GM19397 (cell line): ENCODE measurements at regions not wholly inside any gene's neighbourhood (a gene's known extent, or its start where the extent isn't known, plus 50 kb on each side); places are given as distances from the start of the nearest gene placed in this dataset.
"Not testable (repeated sequence)": the region's sequence is repeated elsewhere in the genome, so short reads cannot be mapped to it uniquely, and the experiment has no call there.

Source experiments
- ATAC-seq: cut with Tn5 transposase; IDR thresholded peaks from one replicate; pipeline ENCODE4 v1.9.1; 2021; ENCODE audit warnings: mild to moderate bottlenecking, moderate library complexity; ENCODE audit not compliant: unreplicated experiment

DNA sequence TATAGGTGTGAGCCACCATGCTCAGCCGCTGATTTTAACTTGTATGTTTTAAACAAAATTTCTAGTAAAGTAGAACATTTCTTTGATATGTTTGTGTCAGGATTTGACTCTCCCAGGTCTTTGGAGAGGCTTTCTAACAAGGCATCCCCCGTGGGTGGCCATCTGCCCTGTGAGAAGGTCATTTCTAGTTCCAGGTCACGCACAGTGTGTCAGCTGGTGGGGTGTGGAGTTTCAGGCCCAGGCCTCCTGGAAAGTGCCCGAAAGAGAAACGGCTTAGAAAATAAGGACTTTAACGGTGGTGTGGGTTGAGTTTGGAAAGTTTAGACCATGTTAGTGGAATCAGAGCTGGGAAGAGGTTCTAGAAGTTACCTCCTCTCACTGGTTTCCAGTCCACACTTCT lies 61.0 kb downstream of the SPDYE17 start:
- not testable (repeated sequence) for ATAC-seq

DNA sequence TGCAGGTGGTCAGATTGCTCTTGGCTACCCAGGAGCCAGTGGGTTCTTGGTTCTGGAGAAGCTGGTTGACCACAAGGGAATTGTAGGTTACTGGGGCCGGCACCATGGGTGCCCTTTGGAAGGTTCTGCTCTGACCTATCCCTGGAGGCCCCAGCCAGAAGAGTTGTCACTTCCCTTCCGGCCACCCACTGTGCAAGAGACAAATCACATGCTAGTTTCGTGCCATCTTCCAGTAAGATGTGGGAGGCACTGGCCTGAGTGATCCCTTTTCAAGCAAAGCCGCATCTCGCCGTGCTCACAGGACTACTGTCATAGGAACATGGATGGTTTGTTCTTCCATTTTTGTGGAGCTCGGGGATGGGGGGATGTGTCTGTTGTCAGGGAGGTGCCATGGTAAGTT lies 62.3 kb downstream of the SPDYE17 start:
- ATAC-seq: not testable (repeated sequence)

DNA sequence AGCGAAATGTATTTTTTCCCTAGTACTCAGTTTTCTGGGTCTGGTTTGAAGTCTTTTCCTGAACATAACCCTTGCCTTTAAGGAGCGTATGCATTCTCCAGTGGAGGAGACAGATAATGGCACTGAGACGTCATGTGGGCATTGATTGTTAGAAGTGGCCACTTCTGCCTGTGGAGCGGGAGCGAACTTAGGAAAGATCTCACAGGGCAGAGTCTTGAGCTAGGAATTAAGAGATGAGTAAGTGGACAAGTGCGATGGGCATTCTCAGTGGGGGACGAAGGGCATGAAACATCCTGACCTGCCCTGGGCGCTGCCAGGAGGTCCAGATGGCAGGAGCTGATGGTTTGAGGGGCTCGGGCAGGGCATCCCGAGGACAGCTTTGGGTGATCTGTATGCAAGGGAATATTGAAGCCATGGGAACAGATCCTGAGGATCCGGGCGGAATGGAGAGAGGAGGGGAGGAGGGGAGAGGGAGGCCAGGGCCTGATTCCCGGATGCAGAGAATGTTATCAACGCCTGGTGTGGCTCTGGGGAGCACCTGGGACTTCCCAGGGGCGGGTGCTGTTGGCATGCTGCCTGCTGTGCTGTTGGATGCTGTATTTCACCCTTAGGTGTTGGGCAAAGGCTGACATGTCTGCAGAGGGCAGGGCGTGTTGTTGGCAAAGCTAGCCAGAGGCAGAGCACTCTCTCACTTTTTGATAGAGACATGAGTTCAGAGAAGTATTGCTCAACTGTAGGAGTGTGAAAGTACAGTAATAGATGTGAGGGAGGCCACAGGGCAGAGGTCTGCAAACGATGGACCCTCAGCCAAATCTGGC lies 66.2 kb downstream of the SPDYE17 start:
- not testable (repeated sequence) for ATAC-seq

DNA sequence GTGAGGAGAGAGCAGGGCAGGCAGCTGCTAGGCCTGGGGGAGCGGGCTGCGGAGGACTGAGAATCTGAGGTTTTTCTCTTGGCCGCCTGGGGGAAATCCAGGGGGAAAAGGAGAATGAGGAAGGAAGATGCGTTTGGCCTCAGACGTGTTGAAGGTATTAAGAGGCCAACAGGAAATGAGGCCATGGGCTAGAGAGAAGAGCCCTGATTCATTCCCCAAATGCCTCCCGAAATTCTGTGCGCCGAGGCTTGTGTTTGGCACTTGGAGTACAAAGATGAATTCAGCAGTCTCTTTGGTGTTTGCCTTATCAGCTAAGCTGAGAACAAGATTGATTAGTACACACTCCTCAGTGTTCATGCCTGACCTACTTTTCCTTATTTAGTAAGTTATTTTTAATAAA lies 68.1 kb downstream of the SPDYE17 start:
- ATAC-seq: not testable (repeated sequence)

DNA sequence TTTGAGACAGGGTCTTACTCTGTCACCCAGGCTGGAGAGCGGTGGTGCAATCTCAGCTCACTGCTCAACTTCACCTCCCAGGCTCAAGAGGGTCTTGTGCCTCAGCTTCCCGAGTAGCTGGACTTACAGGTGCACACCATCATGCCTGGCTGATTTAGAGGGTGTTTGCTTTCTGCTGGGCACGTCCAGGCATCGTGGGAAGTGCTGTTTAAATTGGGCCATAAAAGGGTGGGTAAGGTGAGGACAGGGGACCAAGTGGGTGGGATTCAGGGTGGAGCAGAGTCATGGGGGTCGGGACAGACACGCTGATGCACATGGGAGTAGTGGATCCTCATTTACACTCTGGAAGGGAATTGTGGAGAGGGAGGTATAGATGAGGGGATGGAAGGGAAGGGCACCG lies 69.1 kb downstream of the SPDYE17 start:
- not testable (repeated sequence) for ATAC-seq

DNA sequence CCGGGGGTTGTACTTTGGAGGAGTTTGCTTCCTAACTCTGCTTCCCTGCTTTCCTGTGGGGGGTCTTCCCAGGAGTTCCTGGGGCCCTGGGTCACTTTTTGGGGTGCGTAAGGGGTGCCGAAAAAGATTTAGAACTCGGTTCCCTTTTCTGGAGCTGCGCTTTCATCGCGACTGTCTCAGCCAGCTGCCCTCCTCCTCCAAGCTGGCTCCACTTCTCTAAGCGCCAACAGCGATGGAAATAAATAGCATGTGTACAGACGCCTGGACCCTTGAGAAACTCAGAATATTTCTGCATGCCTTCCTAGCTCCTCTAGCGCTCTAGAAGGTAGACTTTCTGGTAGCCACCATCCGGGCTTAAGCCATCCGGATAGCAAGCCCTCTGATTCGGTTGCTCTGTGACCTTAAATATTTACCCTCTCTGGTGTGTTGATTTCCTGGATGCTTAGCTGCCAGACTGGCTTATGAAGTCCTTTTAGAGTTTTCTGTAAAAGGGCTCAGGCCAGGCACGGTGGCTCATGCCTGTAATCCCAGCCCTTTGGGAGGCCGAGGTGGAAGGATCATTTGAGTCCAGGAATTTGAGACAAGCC lies 71.7 kb downstream of the SPDYE17 start:
- ATAC-seq: peak; percentile 5

DNA sequence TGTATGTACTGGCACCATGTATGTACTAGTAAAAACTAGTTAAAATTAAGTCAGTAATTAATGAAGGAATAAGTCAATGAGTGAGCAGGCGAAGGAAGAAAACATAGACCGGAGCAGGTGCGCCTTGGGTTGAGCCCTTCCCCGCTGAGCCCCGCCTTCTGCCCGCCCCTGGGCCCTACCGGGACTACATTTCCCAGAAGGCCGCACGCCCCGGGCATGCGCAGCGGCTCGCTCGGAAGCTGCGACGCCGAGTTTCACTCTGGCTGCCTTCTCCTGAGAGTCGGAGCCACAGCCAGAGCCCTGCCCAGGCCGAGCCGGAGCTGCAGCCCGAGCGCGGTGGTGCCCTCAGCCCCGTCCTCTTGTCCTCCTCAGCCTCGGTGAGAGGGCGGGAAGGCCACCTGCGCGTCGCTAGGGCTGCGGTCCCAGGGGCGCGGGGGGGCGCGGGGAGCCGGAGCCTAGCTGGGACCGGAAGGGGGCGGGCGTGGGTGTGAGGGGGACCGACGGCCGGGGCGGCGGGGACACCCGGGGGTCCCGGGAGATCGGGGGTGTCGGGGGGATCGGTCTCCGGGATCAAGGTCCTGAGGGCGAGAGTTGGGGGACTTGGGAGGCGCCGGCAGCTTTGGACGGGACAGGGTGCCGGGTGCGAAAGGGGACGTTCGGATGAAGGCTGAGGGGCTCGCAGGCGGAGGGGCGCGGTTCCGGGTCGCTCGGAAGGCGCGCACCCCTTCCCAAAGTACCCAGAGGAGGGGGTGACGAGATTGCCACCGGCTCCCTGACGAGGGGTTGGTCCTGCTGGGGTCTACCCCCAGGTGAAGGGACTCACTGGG lies 72.4 kb downstream of the SPDYE17 start:
- ATAC-seq: peak; percentile 98

DNA sequence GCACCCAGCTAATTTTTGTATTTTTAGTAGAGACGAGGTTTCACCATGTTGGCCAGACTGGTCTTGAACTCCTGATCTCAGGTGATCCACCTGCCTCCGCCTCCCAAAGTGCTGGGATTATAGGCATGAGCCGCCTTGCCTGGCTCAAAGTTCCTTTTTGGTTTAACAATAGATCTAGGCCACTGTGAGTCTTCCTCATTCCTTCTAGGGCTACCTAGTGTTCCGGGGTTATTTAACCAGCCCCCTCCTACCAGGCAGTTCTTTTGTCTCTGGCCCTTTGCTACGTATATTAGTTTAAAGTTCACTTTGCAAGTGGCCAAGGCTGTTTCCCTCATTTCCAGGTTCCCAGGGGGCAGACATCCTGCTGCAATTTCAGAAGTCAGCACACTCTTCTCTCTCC lies 75.6 kb downstream of the SPDYE17 start:
- ATAC-seq: not testable (repeated sequence)

DNA sequence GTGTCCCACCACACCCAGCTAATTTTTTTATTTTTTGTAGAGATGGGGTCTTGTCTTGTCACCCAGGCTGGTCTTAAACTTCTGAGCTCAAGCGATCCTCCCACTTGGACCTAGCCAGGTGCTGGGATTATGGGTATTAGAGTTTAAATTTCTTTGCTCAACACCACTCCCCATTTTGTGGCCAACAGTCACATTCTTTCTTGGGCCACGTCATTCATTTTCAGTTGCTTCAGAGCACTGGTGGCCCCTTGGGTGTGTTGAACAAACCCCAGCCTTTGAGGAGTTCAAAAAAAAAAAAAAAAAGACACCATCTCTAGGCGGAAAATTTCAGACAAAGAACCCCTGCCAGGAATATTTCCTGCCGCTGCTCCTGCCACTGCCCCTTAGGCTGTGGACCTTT lies 77.0 kb downstream of the SPDYE17 start:
- ATAC-seq: not testable (repeated sequence)

DNA sequence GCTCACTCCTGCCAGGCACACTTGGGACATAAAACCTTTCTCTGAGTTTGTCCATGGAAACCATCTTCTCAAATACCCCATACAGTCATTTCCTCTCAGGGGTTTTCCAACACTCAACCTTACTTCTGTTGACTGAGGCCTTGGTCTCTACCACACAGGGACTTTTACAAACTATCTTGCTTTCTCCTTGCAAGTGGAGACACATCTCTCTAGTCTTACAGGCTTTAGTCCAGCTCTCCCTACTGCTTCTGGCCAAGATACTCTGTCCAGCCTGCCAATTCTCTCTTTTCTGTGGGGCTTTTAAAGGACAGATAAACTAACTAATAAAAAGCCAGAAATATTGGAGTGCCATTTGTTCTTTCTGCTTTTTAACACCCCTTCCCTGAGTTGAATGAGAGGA lies 87.6 kb downstream of the SPDYE17 start:
- ATAC-seq: peak; percentile 63

DNA sequence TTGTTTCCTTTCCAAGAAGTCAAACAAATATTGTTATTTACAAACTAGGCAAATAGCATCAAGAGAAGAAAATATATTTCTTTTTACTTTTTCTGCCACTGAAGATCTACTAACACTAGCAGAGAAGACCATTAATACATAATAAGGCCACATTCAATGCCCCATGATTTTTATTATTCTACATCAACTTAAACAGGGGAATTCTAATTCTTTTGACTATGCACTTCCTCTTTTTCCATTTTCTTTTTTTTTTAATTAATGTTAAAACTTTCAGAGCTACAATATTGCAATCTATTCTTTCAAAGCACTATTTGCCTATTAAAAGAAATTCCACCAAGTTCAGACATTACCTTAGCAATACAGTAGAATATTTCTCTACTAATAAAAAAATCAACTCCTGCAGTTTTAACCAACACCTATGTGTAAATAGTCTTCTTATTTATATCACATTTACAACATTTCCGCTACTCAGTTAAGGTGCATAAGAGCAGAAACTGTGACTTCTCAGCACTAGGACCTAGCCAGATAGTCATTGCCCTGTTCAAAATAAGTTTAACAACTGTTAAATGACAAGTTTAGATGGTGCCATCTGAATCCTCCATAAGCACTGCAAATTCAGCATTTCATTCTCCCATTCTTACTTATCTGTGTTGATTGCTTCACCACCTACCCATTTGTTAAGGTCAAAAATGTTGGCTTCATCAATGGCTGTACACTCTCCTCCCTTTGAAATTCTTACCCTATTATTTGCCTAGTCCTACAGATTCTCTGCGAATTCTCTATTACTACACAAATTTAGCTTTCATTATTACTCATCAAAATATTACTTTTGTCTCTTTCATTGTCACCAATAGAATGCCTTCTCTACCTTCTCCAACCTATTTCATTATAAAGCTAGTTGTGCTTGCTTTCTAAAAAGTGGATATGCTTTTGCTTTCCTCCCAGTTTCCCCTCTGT lies 90.1 kb downstream of the SPDYE17 start:
- ATAC-seq: peak; percentile 41

DNA sequence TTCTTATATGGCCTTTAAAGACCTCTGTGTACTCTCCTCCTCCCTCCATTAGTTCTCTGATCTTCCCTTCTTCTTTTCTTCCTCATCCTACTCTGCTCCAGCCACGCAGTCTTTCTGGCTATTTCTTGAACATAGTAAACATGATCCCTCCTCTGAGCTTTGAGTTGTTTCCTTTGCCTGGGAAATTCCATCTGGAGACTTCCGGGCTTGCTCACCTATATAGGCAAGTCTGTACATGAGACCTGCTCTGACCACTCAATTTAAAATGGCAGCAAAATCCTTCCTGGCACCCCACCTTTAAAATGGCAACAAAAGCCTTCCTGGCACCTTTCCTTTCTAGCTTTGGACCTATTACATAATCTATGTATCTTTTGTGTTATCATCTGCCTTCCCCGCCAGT lies 94.4 kb downstream of the SPDYE17 start:
- ATAC-seq: not testable (repeated sequence)

DNA sequence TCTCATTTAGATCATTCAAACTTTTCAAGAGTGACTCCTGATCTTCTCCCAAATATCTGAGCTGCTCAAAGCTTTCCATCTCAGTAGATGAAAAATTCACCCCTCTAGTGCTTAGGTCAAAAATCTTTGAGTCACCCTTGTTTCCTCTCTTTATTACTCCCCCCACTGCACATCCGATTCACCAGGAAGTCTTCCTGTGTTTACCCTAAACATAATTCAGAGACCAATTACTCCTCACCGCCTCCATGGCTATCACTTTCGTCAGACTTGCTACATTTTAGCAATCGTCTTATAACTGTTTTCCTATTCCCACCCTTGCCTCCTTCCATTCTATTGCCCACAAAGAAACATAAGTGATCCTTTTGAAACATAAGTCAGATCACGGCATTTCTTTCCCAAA lies 94.8 kb downstream of the SPDYE17 start:
- ATAC-seq: not testable (repeated sequence)

DNA sequence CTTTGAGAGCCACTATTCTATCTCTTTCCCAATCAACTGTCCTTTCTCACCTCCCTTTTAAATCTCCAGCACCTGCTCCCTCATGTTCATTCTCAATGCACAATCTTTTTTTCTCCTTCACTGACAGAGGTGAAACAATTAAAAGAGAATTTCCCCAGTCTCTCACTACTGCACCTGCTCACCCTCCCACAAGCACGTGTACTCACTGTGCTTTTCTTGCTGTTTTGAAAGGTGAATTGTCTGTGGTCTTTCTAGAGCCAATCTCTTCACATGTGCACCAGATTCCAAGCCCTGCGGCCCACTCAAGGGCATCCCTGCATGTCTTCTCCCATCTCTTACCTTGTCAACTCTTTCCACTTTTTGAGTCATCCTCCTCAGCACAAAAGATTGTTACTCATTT lies 95.8 kb downstream of the SPDYE17 start:
- ATAC-seq: not testable (repeated sequence)

DNA sequence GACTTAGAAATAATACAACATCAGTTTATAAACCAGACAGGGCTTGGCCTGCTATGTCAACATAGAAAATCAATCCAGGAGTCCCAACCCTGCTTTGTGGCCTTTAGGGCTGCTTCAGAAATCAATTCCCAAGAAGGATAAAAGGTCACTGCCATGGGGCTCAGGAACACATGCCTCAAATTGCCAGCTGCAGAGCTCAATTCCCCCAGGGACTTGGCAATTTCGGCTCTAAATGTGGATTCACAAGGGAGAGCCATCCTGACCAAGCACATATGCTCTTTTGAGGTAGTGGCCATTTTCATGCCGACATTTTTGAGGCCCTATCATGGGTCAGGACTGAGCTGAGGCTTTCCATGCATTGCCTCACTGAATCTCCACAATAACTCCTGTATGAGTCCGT lies 97.5 kb downstream of the SPDYE17 start:
- not testable (repeated sequence) for ATAC-seq

DNA sequence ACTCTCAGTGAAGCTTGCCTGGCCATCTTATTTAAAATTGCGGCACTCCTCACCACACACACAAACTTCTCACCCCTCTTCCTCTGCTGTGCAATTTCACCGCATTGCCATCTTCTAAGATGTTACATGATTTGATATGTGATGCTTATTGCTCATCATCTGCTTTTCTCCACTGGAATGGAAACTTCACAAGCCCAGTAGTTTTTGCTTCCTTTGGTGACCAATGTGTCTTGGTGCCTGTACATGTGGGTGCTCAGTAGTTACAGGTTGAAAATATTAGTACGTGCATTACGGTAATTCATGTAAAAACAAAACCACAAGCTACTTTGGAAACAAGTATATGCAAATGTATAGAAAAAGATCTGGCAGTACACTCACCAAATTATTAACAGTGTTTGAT lies 99.2 kb downstream of the SPDYE17 start:
- ATAC-seq: peak; percentile 59

DNA sequence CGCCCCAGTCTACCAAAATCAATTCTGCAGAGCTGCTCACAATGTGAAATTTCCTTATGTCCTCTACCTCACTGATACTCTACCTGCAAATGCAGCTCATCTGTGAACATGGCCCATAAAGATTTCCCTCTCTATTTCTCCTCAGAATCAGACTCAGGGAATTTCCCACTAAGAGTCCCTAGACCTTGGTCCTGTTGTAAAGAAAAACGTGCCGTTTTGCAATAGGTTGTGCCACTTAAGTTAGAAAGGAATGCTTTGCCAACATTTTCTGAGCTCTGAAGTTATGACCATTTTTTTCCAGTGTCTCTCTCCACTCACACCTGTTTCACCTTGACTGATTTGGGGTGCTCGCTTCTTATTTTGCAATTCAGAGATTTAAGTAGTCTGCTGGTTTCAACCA lies 100.7 kb downstream of the SPDYE17 start:
- ATAC-seq: not testable (repeated sequence)

DNA sequence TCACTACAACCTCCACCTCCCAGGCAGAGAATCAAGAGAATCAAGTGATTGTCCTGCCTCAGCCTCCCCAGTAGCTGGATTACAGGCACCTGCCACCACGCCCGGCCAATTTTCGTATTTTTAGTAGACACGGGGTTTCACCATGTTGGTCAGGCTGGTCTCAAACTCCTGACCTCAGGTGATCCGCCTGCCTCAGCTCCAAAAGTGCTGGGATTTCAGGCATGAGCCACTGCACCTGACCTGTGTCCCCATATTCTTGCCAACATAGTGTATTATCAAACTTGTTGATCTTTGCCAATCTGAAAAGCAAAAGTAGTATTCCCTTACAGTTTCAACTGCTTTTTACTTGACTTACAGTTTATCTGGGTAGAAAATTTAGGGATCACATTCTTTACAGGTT lies 101.7 kb downstream of the SPDYE17 start:
- not testable (repeated sequence) for ATAC-seq

DNA sequence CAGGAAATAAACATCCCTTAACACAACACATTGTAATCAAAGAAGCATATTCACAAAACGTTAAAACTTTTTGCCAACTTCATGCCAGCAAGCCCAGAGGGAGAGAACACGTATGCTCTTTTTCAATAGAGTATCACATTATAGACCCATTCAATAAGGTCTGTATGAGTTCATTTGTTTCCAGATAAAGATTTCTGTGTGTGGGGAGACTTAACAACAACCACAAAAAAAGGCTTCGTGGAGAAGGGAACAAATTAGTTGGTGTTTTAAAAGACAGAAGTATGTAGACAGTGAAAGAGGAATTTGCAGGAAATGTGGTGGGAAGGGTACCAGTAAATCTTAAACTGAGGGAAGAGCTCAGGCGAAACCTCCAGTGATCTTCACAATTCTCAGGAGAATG lies 103.4 kb downstream of the SPDYE17 start:
- ATAC-seq: not testable (repeated sequence)

DNA sequence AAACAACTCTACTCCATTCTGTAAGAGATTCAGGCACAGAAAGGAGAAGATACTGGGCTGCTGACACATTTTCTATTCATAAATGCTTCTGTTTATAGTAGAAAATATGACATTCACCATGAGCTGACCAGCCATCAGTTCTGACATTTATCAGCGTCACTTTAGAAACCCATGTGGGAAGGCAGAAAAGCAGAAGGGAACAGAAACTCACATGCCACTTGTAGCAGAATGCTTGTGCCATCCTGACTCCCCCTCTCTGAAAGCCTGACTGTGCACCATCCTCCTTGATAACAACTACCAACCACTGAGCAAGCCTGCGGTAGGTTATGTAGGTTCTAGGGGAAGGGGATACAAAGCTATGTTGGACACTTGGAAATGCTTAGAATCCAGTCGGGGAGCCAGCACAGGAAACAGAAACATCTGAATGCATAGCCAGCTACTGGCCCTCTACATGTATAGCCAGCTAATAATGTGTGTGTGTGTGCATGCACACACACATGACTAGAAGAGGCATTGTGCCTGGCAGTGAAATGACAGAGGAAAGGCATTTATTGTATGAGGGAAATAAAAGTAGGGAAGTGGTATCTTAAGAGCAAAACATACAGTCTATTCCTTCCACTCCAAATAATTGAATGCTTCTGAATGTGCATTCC lies 104.3 kb downstream of the SPDYE17 start:
- ATAC-seq: not testable (repeated sequence)
